Neutrophil (primary cell): ENCODE measurements at regions not wholly inside any gene's neighbourhood (a gene's known extent, or its start where the extent isn't known, plus 50 kb on each side); places are given as distances from the start of the nearest gene placed in this dataset.

Experiments used
- H3K27ac ChIP-seq: fragments of 200-600 bp; sonication (generic); 2 replicates; pipeline ENCODE4 v1.5.1; 2016; ENCODE audit warnings: mild to moderate bottlenecking, moderate library complexity
- H3K27me3 ChIP-seq: fragments of 200-600 bp; sonication (generic); 2 replicates; pipeline ENCODE4 v1.6.0; 2016; ENCODE audit warnings: mild to moderate bottlenecking
- H3K36me3 ChIP-seq: fragments of 200-600 bp; sonication (generic); 2 replicates; pipeline ENCODE4 v1.5.1; 2017
- H3K4me1 ChIP-seq, 2 experiments: fragments of 200-600 bp in 1 of 2; sonication (generic) in 1 of 2; 1 replicate in 1 of 2; 2 replicates in 1 of 2; pipeline versions ENCODE4 v1.5.1 to v1.6.1; 2013 to 2016; ENCODE audit warnings: low read depth in 1 of 2, low read length in 1 of 2, mild to moderate bottlenecking in 1 of 2, moderate library complexity in 1 of 2; ENCODE audit not compliant: control insufficient read depth in 1 of 2, insufficient read depth in 1 of 2
- H3K4me3 ChIP-seq, 2 experiments: fragments of 200-600 bp in 1 of 2; sonication (generic) in 1 of 2; 1 replicate in 1 of 2; 2 replicates in 1 of 2; pipeline ENCODE4 v1.5.1; 2013 to 2016; ENCODE audit warnings: low read depth in 1 of 2, low read length in 1 of 2, mild to moderate bottlenecking in 1 of 2, moderate library complexity in 1 of 2
- H3K9me3 ChIP-seq: fragments of 200-600 bp; sonication (generic); 2 replicates; pipeline ENCODE4 v1.5.1; 2016
- TF ChIP-seq, protein P1 (sequence below): fragments of 200-600 bp; sonication (generic); IDR thresholded peaks from 2 replicates; pipeline ENCODE4 v1.5.1; 2016; ENCODE audit warnings: antibody characterized with exemption

GRCh38 chr3:59126446-59126845 is 76.6 kb upstream of the CFAP20DC start:
- H3K27me3 ChIP-seq = no peaks in the 10 kb centered on the region
- H3K36me3 ChIP-seq = no peaks in the 10 kb centered on the region
- H3K27ac ChIP-seq = no peak overlapping the region
- no peak overlapping the region for H3K4me3 ChIP-seq
- H3K4me1 ChIP-seq = no peaks in the 10 kb centered on the region
- TF ChIP-seq, protein P1, sequence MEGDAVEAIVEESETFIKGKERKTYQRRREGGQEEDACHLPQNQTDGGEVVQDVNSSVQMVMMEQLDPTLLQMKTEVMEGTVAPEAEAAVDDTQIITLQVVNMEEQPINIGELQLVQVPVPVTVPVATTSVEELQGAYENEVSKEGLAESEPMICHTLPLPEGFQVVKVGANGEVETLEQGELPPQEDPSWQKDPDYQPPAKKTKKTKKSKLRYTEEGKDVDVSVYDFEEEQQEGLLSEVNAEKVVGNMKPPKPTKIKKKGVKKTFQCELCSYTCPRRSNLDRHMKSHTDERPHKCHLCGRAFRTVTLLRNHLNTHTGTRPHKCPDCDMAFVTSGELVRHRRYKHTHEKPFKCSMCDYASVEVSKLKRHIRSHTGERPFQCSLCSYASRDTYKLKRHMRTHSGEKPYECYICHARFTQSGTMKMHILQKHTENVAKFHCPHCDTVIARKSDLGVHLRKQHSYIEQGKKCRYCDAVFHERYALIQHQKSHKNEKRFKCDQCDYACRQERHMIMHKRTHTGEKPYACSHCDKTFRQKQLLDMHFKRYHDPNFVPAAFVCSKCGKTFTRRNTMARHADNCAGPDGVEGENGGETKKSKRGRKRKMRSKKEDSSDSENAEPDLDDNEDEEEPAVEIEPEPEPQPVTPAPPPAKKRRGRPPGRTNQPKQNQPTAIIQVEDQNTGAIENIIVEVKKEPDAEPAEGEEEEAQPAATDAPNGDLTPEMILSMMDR = no peak
- no peaks in the 10 kb centered on the region for H3K9me3 ChIP-seq

DNA sequence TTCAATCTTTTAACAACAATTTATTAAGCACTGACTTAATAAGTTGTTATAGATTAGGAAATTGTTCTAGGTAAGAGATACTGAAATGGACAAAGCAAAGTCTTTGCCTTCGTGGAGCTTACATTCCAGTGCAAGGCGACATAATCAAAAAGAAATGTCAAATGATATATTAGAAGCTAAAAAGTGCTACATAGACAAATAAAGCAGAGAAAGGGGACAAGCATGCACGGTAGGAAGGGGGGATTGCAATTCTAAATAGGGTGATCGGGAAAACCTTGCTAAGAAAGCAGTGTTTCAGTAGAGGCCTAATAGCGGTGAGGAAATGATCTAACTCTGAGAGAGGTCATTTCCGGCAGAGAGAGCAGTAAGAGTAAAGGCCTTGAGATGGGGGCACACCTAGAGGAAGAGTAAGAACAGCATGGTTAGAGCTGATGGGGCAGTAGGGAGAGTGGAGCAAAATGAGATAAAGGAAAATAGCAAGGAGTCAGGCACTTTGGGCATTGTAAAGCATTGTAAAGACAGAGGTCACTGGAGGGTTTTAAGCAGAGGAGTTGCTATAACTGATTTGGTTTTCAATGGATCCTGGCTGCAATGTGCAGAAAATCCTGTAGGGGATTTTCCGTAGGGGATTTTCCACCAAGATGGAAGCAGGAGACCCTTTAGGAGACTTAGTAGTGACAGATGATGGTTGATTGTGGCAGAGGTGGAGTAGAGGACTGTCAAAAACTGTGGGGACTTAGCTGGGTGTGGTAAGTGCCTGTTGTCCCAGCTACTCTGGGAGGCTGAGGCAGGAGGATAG is 71.7 kb upstream of the CFAP20DC start:
- Histone ChIP-seq H3K36me3 (no peaks in the 10 kb centered on the region), H3K9me3 (no peaks in the 10 kb centered on the region), H3K27ac (no peak overlapping the region), H3K4me3 (no peak overlapping the region), H3K27me3 (no peaks in the 10 kb centered on the region), H3K4me1 (no peaks in the 10 kb centered on the region)
- TF ChIP-seq, protein P1 = no peak

DNA sequence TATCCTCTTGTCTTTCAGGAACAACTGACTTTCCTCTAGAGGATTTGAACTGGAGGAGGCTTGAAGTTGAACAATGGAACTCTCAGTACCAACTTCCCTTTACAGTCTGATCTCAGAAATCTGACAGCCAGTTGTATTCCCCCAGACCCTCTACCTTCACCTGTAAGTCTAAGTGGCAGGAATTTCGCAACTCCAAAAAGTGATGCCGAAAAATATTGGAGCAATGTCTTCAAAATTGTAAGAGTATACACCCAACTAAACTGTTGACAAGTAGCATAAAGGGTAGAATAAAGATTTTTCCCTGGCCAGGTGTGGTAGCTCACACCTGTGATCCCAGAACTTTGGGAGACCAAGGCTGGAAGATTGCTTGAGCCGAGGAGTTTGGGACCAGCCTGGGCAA is 69.1 kb upstream of the CFAP20DC start:
- Histone ChIP-seq H3K4me3 (no peak overlapping the region), H3K36me3 (no peaks in the 10 kb centered on the region), H3K27ac (no peak overlapping the region), H3K27me3 (no peaks in the 10 kb centered on the region), H3K9me3 (no peaks in the 10 kb centered on the region), H3K4me1 (no peaks in the 10 kb centered on the region)
- TF ChIP-seq, protein P1 = no peak

- Histone ChIP-seq H3K27me3 (no peaks in the 10 kb centered on the region), H3K36me3 (no peaks in the 10 kb centered on the region), H3K4me3 (no peak overlapping the region), H3K27ac (no peak overlapping the region), H3K9me3 (no peaks in the 10 kb centered on the region), H3K4me1 (no peaks in the 10 kb centered on the region)
- TF ChIP-seq, protein P1 = no peak
Observed at GRCh38 chr3:59117396-59117795, 67.6 kb upstream of the CFAP20DC start.

DNA sequence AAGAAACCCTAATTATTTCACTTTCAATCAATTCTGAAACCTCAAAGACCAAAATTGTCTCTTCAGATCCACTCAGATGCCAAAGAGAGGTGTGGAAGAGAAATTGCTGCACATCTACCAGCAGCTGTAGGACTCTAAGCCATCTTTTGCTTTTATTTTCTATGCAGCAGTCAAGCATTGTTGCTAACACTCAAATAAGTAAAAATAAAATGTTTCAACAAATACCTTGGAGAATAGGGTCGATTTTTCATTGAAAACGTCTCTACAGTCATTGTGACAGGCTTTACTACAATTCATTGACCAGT is 66.4 kb upstream of the CFAP20DC start:
- no peaks in the 10 kb centered on the region for H3K36me3 ChIP-seq
- H3K9me3 ChIP-seq = no peaks in the 10 kb centered on the region
- no peaks in the 10 kb centered on the region for H3K27me3 ChIP-seq
- no peak overlapping the region for H3K4me3 ChIP-seq
- H3K4me1 ChIP-seq = no peaks in the 10 kb centered on the region
- no peak overlapping the region for H3K27ac ChIP-seq
- TF ChIP-seq, protein P1 = no peak
